ENCODE measurements at regions not wholly inside any gene's neighbourhood (a gene's known extent, or its start where the extent isn't known, plus 50 kb on each side); places are given as distances from the start of the nearest gene placed in this dataset.

- no peak for DNase-seq
Measured at GRCh38 chr4:147054228-147054872, 108.7 kb upstream of the TTC29 start.

GRCh38 chr4:147056940-147057610, 111.4 kb upstream of the TTC29 start:
- DNase-seq, result no peak

- no peak for DNase-seq
Measured at GRCh38 chr4:147057611-147058190, 112.0 kb upstream of the TTC29 start.

GRCh38 chr4:147059064-147059731, 113.5 kb upstream of the TTC29 start:
- no peak for DNase-seq

GRCh38 chr4:147060151-147060931, 114.7 kb upstream of the TTC29 start:
- no peak for DNase-seq

- no peak for DNase-seq
Measured at GRCh38 chr4:147064856-147065255, 119.2 kb upstream of the TTC29 start.

- no peak for DNase-seq
Measured at GRCh38 chr4:147068564-147068963, 122.9 kb upstream of the TTC29 start.

- DNase-seq, result no peak
Measured at GRCh38 chr4:147071209-147071740, 125.6 kb upstream of the TTC29 start.

- DNase-seq, result no peak
Measured at GRCh38 chr4:147076179-147076578, 130.5 kb upstream of the TTC29 start.

GRCh38 chr4:147076728-147077127, 131.1 kb upstream of the TTC29 start:
- no peak for DNase-seq

- no peak for DNase-seq
Measured at GRCh38 chr4:147078362-147078761, 132.7 kb upstream of the TTC29 start.

- no peak for DNase-seq
Measured at GRCh38 chr4:147078875-147079658, 133.4 kb upstream of the TTC29 start.

GRCh38 chr4:147084861-147085260, 139.2 kb upstream of the TTC29 start:
- no peak for DNase-seq

GRCh38 chr4:147085781-147086180, 140.1 kb upstream of the TTC29 start:
- DNase-seq, result no peak

- no peak for DNase-seq
Measured at GRCh38 chr4:147088146-147088545, 142.5 kb upstream of the TTC29 start.

- no peak for DNase-seq
Measured at GRCh38 chr4:147090486-147090885, 144.8 kb upstream of the TTC29 start.

GRCh38 chr4:147093206-147093605, 147.5 kb upstream of the TTC29 start:
- no peak for DNase-seq

- DNase-seq, result no peak
Measured at GRCh38 chr4:147094238-147094637, 148.6 kb upstream of the TTC29 start.

- no peak for DNase-seq
Measured at GRCh38 chr4:147096667-147097604, 151.3 kb upstream of the TTC29 start.

- no peak for DNase-seq
Measured at GRCh38 chr4:147101678-147102077, 156.0 kb upstream of the TTC29 start.

- no peak for DNase-seq
Measured at GRCh38 chr4:147102596-147102995, 156.9 kb upstream of the TTC29 start.
